HG03558 (cell line): ENCODE measurements at regions not wholly inside any gene's neighbourhood (a gene's known extent, or its start where the extent isn't known, plus 50 kb on each side); places are given as distances from the start of the nearest gene placed in this dataset.
A peak's percentile ranks its signal among the peaks of the same experiment; 100 is the strongest.

Experiments
- ATAC-seq: cut with Tn5 transposase; IDR thresholded peaks from one replicate; pipeline ENCODE4 v1.9.1; 2021; ENCODE audit warnings: moderate number of reproducible peaks; ENCODE audit not compliant: unreplicated experiment; ENCODE audit errors: extremely low read depth

- no peak for ATAC-seq
Observed at GRCh38 chr12:92558215-92558773, 144.5 kb upstream of the PLEKHG7 start.

DNA sequence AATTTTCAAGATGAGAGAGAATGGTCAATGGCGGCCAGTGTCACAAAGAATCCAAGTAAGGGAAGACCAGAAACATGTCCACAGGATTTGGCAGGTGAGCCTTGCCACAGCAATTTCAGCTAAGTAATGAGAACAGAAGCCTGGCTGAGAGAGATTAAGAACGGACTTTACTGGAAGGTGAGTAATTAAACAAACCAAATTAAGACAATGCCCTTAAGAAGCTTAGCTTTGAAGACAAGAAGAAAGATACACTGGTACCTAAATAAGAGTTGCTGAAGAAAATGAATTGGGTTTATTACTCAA lies 145.4 kb upstream of the PLEKHG7 start:
- no peak for ATAC-seq

DNA sequence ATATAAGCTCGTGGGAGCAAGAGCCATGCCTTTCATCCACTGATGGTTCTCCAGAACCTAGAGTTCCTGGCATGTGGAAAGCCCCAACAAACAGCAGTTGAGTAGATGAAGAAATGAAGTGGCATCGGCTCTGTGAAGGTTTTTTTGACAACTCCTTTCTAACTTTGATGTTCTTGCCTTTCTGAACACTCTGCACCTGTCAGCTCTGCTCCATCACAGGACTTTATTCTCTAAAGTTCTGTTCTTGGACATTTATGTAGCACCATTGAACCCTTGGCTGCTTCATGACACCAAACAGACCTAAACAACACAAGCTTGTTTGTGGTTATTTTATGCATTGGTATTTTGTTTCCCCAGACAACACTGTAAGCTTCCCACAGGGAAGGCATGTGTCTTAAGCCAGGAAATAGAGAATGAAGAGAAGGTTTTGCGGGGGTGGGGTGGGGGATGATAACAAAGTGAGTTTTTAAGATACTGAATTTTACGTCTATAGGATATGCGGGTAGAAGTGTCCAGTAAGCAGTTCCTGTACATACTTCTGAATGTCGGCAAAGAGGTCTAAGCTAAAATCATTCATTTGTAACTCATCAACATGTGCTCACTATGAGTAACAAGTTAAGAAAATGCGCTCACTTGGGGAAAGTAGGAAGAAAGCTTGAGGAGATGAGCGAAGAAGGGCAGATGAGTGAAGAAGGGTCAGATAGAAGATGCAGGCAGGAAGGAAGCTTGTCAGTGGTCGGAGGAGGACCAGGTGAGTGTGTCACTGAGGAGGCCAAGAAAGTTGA lies 146.0 kb upstream of the PLEKHG7 start:
- ATAC-seq, result no peak

DNA sequence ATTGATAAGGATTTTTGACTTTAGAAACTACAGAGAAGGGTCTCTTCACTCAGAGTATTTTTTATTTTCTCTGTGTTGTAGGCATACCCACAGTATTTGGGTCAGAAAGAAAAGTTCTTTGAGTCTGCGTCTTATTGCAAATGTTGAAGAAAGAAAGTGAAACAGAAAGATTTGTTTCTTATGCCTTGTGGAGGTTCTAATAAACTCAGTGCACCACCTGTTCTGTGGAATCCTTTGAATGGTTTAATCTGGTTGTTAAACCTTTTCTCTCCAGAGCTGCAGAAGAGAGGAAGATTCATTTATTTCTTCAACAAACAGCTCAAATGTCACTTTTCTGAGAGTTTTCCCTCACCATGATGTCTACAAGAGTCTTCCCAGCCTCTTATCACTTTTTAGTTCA lies 146.6 kb upstream of the PLEKHG7 start:
- no peak for ATAC-seq

DNA sequence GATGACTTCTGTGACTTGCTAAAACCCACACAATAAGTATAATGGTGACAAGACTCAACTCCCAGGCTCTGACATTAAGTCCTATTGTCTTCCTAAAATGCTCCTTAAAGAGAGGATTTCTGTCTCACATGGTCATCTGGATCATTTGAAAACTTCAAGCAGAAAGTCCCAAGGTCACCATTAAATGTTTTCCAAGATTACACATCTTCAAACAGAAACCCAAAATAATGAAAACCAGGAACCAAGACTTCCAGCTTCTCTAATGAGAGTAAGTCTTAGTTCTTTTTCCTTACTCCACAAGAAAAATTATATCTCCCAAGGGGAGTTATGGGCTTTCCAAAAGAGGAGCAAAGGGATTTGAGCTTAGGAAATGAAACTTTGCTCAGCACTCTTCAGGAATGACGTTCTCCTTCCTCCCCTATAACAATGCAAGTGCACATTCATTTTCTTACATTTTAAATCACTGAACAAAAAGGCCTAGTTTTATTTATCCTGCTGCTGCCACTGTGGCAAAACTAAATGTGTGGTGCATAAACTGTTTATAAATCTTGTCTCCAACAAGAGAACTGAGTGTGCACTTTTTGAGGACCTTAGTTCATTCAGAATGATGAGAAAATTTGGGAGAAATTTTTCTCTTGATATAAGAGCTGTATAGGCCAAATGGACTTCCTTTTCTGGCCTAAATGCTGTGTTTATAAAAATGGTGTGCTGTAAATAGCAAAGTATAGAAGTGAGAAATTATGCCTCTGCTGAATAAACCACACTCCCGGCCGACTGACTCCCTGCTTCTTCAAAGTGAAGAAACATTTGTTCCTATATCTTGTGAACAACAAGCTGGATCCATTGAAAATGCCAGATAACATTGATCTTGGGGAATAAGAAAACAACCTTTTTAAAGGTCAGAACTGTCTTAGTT lies 148.4 kb upstream of the PLEKHG7 start:
- no peak for ATAC-seq

DNA sequence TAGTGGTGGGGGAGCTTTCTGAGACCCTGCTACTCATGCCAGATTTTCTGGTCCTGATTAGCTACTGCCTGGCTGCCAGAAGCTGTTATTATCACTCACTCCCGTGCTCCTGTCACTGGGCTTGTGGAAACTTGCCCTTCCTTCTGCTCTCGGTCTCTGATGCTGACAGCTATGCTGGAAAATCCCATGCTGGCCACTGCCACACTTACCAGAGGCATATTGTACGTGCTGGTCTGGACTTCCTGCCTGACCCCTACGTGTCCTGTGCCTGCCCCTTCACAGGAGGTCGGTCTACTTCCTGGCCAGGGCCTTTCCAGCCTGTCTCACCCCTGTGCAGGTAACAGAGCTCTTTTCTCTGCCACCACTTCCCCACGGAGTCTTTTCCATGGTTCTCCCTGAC lies 149.4 kb upstream of the PLEKHG7 start:
- no peak for ATAC-seq

- no peak for ATAC-seq
Observed at GRCh38 chr12:92552412-92553108, 150.2 kb upstream of the PLEKHG7 start.

DNA sequence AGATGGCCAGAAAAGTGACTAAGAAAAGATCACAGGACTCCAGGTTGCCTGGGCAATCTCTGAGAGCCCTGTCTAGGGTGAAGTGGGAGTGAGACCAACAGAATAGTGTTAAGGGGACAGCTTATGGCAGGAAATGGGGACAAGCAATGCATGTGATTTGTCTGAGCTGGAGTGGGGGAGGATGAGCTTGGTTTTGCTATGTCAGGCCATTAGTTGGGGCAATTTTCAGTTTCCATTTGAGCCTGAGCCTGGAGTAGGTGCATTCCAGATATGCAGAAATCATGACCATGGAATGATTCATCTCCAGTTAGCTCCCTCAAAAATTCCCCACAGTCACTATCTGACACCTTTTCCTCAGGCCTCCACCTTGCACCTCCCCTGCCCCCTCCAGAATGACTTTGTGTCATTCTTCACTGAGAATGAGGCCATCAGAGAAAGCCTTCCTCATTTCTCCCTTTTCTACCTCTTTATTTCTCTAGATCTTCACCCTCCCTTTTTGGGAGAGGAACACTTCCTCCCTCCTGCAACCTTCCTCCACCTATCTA lies 150.9 kb upstream of the PLEKHG7 start:
- peak; percentile 51 for ATAC-seq

- no peak for ATAC-seq
Observed at GRCh38 chr12:92551210-92551609, 151.6 kb upstream of the PLEKHG7 start.

GRCh38 chr12:92550661-92551060 lies 152.1 kb upstream of the PLEKHG7 start:
- ATAC-seq, result no peak

DNA sequence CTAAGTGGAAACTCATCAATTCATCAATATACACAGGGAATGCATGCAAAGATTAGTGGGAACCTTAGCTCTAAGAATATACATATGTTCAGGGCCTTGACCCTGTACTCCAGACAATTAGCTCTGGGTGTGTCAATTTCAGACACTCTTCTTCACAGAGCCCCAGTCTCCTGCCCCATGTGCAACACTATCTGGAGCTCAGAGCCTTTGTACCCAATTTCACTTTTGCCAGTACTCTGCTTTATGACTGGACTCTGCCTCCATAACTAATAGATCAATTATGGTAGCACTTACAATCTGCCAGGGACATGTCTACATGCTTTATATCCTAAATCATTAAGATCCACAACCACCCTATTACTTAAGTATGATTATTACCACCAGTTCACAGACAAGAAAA lies 152.5 kb upstream of the PLEKHG7 start:
- ATAC-seq, result no peak

- ATAC-seq, result no peak
Observed at GRCh38 chr12:92549516-92549915, 153.3 kb upstream of the PLEKHG7 start.

DNA sequence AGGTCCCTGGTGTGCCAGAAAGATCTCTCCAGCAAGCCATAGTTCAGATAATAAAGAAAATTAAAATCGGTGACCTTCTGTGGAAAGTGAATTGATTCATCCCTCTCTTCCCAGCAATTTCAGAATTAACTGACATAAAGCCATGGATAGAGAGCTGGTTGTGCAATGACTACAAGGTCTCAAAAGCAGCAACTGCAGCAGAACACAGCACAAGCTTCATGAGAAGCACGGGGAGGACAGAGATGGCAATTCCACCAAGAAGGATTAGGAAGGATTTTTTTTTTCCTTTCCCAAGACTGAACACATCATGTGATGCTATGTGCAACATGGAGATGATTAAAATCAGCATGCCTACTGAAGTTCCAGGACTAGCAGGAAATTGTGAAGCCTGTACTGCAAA lies 154.9 kb upstream of the PLEKHG7 start:
- no peak for ATAC-seq

- ATAC-seq, result no peak
Observed at GRCh38 chr12:92547420-92547819, 155.4 kb upstream of the PLEKHG7 start.

DNA sequence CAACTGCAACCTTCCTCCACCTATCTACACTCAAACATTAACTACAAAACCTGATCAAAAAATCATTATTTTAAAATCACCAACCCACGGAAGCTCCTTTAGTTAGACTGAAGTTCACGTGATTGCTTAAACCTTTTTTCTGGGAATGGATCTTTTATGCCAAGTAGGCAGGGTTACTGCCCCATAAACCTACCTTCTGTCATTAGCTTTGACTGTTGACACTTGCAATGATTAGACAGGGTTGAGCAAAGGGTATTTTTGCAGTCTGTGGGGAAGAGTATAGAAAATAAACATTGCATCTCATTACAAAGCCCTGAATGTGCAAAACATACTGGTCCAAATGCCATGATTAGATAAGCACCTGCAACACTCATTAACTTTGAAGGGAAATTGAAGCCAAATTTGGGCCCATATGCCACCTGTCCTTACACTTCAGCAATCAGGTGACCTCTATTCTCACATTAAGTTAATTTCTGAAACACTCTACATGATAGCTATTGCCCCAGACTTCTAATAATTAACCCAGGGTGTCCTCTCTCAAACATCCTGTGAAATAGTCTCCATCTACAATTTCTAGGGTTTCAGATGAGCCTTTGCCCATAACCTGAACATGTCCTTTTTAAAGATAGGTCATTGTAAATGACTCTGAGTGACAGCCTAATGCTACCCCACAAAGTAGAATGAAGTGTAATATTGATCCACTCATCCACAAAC lies 156.0 kb upstream of the PLEKHG7 start:
- peak; percentile 44 for ATAC-seq

- ATAC-seq, result peak; percentile 3
Observed at GRCh38 chr12:92546259-92546634, 156.5 kb upstream of the PLEKHG7 start.

- ATAC-seq, result no peak
Observed at GRCh38 chr12:92544322-92544721, 158.5 kb upstream of the PLEKHG7 start.

DNA sequence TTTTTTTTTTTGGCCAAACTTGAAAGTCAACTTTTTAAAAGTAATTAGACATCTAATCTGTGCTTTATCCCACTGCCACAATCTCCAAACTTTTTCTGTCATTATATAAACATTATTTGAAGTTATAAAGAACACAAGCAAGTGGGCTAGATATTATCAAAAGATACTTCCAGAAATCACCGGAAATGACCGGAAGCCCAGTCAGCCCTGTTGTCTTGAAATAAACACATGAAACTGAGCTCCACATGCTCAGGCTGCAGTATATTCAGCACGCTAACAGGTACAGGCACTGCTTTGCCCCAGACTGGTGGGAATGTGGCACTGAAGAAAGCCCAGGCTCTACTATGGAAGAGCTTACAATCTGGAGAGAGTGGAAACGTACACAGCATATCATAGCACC lies 158.9 kb upstream of the PLEKHG7 start:
- no peak for ATAC-seq

DNA sequence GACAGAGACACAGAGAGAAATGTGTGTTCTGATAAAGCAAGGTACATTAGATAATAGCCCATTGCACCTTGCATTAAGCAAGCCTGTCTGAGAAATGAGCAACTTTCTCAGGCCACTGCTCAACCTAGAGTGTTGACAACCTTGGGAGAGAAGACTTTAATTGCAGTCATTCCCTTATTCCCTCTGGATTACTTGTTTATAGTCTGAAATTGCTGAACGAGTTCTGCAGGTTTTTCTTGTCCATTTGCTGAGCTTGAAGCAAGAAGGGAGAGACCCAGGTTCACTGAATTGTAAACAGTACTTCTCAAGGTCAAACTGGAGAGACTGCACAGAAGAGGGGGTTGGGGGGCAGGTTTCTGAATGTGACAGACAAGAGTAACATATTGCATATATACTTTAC lies 159.4 kb upstream of the PLEKHG7 start:
- ATAC-seq, result no peak

DNA sequence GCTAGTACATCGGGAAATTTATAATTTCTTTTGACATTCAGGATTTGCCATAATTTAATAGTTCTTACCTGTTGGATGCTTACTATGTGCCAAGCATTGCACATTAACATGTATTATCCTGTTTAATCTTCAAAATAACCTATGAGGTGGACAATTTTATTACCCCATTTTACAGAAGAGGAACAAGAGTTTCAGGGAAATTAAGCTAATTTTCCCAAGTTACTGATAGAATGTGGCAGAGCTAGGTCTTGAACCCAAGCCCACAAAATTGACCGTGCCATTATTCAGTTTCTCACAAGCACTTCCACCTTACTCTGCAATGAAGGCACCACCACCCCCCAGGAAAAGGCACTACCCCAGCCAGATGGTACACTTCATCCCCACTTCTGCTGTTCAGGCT lies 161.1 kb upstream of the PLEKHG7 start:
- ATAC-seq, result no peak
